Mammary epithelial cell (primary cell): ENCODE measurements at regions not wholly inside any gene's neighbourhood (a gene's known extent, or its start where the extent isn't known, plus 50 kb on each side); places are given as distances from the start of the nearest gene placed in this dataset.

ENCODE experiments used
- CTCF ChIP-seq, 2 donors: IDR thresholded peaks in 1 of 2; conservative IDR thresholded peaks in 1 of 2; 2 replicates each; pipeline ENCODE4 v1.5.1; 2011 to 2012; ENCODE audit warnings: inconsistent platforms in 2 of 2, low read length in 2 of 2, mild to moderate bottlenecking in 2 of 2, control low read depth in 1 of 2, low read depth in 1 of 2; ENCODE audit not compliant: insufficient read depth in 1 of 2; ENCODE audit errors: extremely low read depth in 1 of 2
- EZH2 ChIP-seq: IDR thresholded peaks from 2 replicates; pipeline ENCODE4 v1.6.1; 2012; ENCODE audit warnings: low read length, inconsistent platforms, borderline replicate concordance

DNA sequence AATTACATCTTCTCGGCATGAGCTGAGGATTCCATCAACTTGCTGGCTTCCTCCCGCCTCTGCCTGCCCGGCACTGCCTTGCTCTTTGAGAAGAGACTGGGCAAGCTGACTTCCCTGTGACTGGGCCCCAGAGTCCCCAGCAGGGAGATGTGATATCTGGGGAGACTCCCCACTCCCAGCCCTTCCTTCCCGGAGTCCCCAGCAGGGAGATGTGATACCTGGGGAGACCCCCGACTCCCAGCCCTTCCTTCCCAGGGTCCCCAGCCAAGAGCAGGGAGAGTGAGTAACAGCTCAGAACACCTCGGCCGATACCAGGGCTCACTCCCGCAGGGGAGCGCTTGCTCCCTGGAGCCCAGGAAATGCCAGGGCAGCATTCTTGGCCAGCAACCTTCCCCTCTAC, 90.1 kb upstream of the NEURL1B start:
- TF ChIP-seq EZH2 (no peak), CTCF (conservative IDR thresholded peaks at IDR 0.05 in 1 of 2, IDR thresholded peaks at IDR 0.05 in 1 of 2; ENCODE audit: extremely low read depth in 1 of 2, insufficient read depth in 1 of 2, low read depth in 1 of 2, low read length in 2 of 2) (no peak)
